IMR-90 (cell line): ENCODE measurements at regions not wholly inside any gene's neighbourhood (a gene's known extent, or its start where the extent isn't known, plus 50 kb on each side); places are given as distances from the start of the nearest gene placed in this dataset.

Experiments
- POLR2A ChIP-seq: IDR thresholded peaks from 2 replicates; pipeline ENCODE4 v1.6.1; 2012; ENCODE audit warnings: mild to moderate bottlenecking, low read depth, low read length
- RCOR1 ChIP-seq: IDR thresholded peaks from 2 replicates; pipeline ENCODE4 v1.6.1; 2012; ENCODE audit warnings: mild to moderate bottlenecking, low read length, improper control_type of control experiment; ENCODE audit not compliant: insufficient replicate concordance
- TF ChIP-seq, protein P1 (sequence below): conservative IDR thresholded peaks from 2 replicates; pipeline ENCODE4 v1.5.1; 2012; ENCODE audit warnings: mild to moderate bottlenecking, low read depth, low read length, improper control_type of control experiment
- TF ChIP-seq, protein P2 (sequence below): fragments of 150-350 bp; IDR thresholded peaks from 2 replicates; pipeline ENCODE4 v1.6.1; 2017; ENCODE audit warnings: mild to moderate bottlenecking, antibody characterized with exemption, low read length, low read depth

- TF ChIP-seq, protein P1, sequence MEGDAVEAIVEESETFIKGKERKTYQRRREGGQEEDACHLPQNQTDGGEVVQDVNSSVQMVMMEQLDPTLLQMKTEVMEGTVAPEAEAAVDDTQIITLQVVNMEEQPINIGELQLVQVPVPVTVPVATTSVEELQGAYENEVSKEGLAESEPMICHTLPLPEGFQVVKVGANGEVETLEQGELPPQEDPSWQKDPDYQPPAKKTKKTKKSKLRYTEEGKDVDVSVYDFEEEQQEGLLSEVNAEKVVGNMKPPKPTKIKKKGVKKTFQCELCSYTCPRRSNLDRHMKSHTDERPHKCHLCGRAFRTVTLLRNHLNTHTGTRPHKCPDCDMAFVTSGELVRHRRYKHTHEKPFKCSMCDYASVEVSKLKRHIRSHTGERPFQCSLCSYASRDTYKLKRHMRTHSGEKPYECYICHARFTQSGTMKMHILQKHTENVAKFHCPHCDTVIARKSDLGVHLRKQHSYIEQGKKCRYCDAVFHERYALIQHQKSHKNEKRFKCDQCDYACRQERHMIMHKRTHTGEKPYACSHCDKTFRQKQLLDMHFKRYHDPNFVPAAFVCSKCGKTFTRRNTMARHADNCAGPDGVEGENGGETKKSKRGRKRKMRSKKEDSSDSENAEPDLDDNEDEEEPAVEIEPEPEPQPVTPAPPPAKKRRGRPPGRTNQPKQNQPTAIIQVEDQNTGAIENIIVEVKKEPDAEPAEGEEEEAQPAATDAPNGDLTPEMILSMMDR, result no peak
- TF ChIP-seq, protein P2, sequence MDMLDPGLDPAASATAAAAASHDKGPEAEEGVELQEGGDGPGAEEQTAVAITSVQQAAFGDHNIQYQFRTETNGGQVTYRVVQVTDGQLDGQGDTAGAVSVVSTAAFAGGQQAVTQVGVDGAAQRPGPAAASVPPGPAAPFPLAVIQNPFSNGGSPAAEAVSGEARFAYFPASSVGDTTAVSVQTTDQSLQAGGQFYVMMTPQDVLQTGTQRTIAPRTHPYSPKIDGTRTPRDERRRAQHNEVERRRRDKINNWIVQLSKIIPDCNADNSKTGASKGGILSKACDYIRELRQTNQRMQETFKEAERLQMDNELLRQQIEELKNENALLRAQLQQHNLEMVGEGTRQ, result no peak
- TF ChIP-seq POLR2A (no peak), RCOR1 (no peak)
Measured at GRCh38 chr10:131560706-131561355, 249.3 kb upstream of the TCERG1L start.
